Activated CD8-positive, alpha-beta T cell treated with anti-CD3 and anti-CD28 coated beads for 36 hours (primary cell): ENCODE measurements at regions not wholly inside any gene's neighbourhood (a gene's known extent, or its start where the extent isn't known, plus 50 kb on each side); places are given as distances from the start of the nearest gene placed in this dataset.

Experiments
- ATAC-seq: fragments of 200-7000 bp; cut with Tn5 transposase; one replicate; pipeline ENCODE4 v1.10.0; 2021; ENCODE audit warnings: mild to moderate bottlenecking, moderate library complexity
- CTCF ChIA-PET: fragments of 350-600 bp; sonication (Branson Sonifier 250); formaldehyde crosslinking; loops from one replicate; lab custom pipeline; 2021; ENCODE audit warnings: antibody characterized with exemption; lab: Charles Lee
- POLR2A ChIA-PET: fragments of 350-600 bp; sonication (Branson Sonifier 250); formaldehyde crosslinking; loops from one replicate; lab custom pipeline; 2021; ENCODE audit warnings: antibody characterized with exemption; lab: Charles Lee
- DNase-seq: peaks from one replicate; pipeline ENCODE4 v3.0.0-alpha.2; 2020
- H3K27ac Mint-ChIP-seq: one replicate; pipeline ENCODE4 v1.8.0; 2021; ENCODE audit warnings: mild to moderate bottlenecking, mixed read lengths
- H3K27me3 Mint-ChIP-seq: one replicate; pipeline ENCODE4 v1.8.0; 2021; ENCODE audit warnings: mixed read lengths
- H3K36me3 Mint-ChIP-seq: one replicate; pipeline ENCODE4 v1.8.0; 2021; ENCODE audit warnings: low read depth, mixed read lengths
- H3K4me1 Mint-ChIP-seq: one replicate; pipeline ENCODE4 v1.8.0; 2021; ENCODE audit warnings: low read depth, mixed read lengths
- H3K4me3 Mint-ChIP-seq: one replicate; pipeline ENCODE4 v1.8.0; 2021; ENCODE audit warnings: mild to moderate bottlenecking, moderate library complexity, mixed read lengths
- H3K9me3 Mint-ChIP-seq: one replicate; pipeline ENCODE4 v1.8.0; 2021; ENCODE audit warnings: mixed read lengths
- CTCF ChIP-seq: fragments of 200-600 bp; IDR thresholded peaks from one replicate; pipeline ENCODE4 v1.8.0; 2022; ENCODE audit warnings: antibody characterized with exemption, mild to moderate bottlenecking
- intact Hi-C: fragments of 100-400 bp; cut with micrococcal nuclease; formaldehyde crosslinking; loops from one replicate; pipeline ENCODE4 v1.10.0; 2022

DNA sequence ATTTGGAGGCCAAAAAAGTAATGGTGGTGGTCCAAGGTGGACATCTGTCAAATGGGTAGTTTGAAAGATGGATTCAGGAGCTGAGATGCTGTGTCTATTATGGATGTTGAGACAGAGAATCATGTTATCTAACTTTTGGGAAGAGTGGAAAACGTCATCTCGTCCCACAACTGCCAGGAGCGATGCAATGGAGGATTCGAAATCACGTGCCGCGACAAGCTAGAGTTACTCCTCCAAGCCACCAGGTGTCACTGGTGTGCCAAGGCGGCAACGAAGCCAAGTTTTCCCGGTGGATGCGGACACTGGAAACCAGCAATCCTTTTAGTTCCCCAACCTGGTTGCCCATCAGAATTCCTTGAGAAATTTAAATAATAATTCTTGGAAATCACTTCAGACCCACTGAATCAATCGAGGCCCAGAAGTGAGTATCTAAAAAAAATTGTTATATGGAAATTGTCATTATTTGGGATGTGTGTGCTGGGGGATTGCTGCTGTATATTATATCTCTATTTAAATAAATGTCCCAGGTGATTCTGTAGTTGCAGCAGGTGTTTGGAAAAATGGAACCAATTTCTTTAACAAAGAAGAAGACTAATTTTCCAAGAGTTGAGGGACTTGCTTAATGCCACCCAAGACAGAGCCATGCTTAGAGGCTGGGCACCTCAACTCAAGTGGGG is 206.1 kb downstream of the HAPSTR1 start:
- peak; percentile 61 for TF ChIP-seq CTCF
- CTCF ChIA-PET = interaction anchor here (1.2 kb wide), 1 partner anchor 9 kb away, joined by 5 read pairs; no protein-coding TSS in a partner anchor

GRCh38 chr16:9300252-9300651 is 208.8 kb downstream of the HAPSTR1 start:
- no peaks in the 10 kb centered on the region for H3K36me3 Mint-ChIP-seq
- H3K4me1 Mint-ChIP-seq = no peaks in the 10 kb centered on the region
- H3K27me3 Mint-ChIP-seq = peaks cover 8% of the 10 kb centered on the region
- intact Hi-C loops = no loop called here
- no peak for DNase-seq
- ATAC-seq = no peak
- ChIA-PET CTCF (no interaction called here), POLR2A (no interaction called here)
- H3K27ac Mint-ChIP-seq = no peak overlapping the region
- H3K9me3 Mint-ChIP-seq = no peaks in the 10 kb centered on the region
- no peak for TF ChIP-seq CTCF
- H3K4me3 Mint-ChIP-seq = no peak overlapping the region

More for the DNA sequence above, 206.1 kb downstream of the HAPSTR1 start:
- Mint-ChIP-seq H3K9me3 (no peaks in the 10 kb centered on the region), H3K27ac (no peak overlapping the region), H3K36me3 (no peaks in the 10 kb centered on the region), H3K27me3 (peaks cover 8% of the 10 kb centered on the region), H3K4me1 (no peaks in the 10 kb centered on the region), H3K4me3 (no peak overlapping the region)
- intact Hi-C loops = no loop called here
- POLR2A ChIA-PET = interaction anchor here (0.6 to 0.8 kb wide), 2 partner anchors 132 to 551 kb away, joined by 3 read pairs; no protein-coding TSS in a partner anchor
- ATAC-seq = no peak
- DNase-seq = peak; percentile 3

DNA sequence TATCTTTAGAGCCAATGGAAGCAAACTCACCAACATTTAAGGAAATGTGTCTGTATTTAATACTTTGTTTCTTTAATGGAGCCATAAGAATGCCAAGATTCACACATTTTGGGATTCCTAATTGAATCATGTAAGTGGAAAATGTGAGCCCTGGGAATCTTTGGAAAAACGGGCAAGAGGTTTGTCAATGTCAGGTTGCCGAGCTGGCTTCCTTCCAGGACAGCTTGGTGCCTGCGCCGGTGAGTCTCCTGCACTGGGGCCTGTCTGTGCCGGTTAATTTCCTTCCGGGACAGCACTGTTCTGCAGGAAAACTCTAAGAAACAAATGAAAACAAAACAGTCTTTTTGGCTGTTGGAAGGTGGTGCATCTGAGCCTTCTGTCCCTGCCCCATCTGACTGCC is 210.6 kb downstream of the HAPSTR1 start:
- Mint-ChIP-seq H3K27me3 (peaks cover 6% of the 10 kb centered on the region), H3K4me3 (no peak overlapping the region), H3K27ac (no peak overlapping the region), H3K9me3 (no peaks in the 10 kb centered on the region), H3K36me3 (no peaks in the 10 kb centered on the region), H3K4me1 (no peaks in the 10 kb centered on the region)
- DNase-seq (no peak), ATAC-seq (no peak)
- POLR2A ChIA-PET = no interaction called here
- intact Hi-C loops = no loop called here
- CTCF ChIA-PET = no interaction called here
- TF ChIP-seq CTCF = no peak

DNA sequence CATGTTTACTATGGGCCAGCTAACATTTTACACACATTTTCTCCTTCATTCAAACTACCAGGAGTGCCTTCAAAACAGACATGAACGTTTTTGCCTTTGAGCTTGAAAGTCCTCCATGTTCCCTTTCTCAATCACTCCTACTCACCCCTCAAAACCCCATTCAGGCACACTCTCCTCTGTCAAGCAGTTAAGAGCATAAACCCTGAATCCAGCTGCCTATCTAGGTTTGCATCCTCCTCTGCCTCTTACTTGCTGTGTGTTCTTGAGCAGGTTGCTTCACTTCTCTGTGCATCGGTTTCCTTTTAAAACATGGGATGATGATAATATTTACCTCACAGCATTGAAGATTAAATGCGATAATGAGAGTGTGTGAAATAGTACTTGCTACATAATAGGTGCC is 215.3 kb downstream of the HAPSTR1 start:
- Mint-ChIP-seq H3K27me3 (peaks cover 1% of the 10 kb centered on the region), H3K4me3 (no peak overlapping the region), H3K27ac (no peak overlapping the region), H3K36me3 (no peaks in the 10 kb centered on the region), H3K4me1 (no peaks in the 10 kb centered on the region), H3K9me3 (no peaks in the 10 kb centered on the region)
- POLR2A ChIA-PET = no interaction called here
- no peak for TF ChIP-seq CTCF
- ATAC-seq (no peak), DNase-seq (no peak)
- CTCF ChIA-PET = interaction anchor here (1.0 kb wide), 1 partner anchor 48 kb away, joined by 3 read pairs; no protein-coding TSS in a partner anchor
- intact Hi-C loops = no loop called here

GRCh38 chr16:9307446-9307845 is 216.0 kb downstream of the HAPSTR1 start:
- Mint-ChIP-seq H3K36me3 (no peaks in the 10 kb centered on the region), H3K4me1 (no peaks in the 10 kb centered on the region), H3K27me3 (peaks cover 1% of the 10 kb centered on the region), H3K27ac (no peak overlapping the region), H3K9me3 (no peaks in the 10 kb centered on the region), H3K4me3 (no peak overlapping the region)
- ChIA-PET POLR2A (no interaction called here), CTCF (interaction anchor here (1.0 kb wide), 1 partner anchor 49 kb away, joined by 3 read pairs; no protein-coding TSS in a partner anchor)
- DNase-seq (no peak), ATAC-seq (no peak)
- TF ChIP-seq CTCF = no peak
- intact Hi-C loops = no loop called here
